ENCODE measurements at regions not wholly inside any gene's neighbourhood (a gene's known extent, or its start where the extent isn't known, plus 50 kb on each side); places are given as distances from the start of the nearest gene placed in this dataset.

DNA sequence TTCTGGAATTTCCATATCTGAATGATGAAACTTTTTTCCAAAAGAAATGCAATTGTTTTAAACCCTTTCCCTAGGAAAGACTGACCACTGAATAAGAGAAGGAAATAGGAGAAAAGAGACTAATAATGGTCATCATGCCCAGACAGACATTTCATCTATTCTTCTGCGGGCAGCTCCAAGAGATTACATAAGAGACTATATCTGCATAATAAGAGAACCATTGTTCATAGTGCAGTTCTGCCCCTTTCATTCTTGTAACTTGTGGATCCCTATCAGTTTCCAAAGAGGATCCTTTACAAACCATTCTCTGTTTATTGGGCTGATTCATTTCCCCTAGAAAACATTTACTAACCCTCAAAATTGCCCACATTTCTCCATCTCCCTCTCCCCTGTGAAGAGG, 197.8 kb downstream of the FSCB start:
- TF ChIP-seq, protein P1, sequence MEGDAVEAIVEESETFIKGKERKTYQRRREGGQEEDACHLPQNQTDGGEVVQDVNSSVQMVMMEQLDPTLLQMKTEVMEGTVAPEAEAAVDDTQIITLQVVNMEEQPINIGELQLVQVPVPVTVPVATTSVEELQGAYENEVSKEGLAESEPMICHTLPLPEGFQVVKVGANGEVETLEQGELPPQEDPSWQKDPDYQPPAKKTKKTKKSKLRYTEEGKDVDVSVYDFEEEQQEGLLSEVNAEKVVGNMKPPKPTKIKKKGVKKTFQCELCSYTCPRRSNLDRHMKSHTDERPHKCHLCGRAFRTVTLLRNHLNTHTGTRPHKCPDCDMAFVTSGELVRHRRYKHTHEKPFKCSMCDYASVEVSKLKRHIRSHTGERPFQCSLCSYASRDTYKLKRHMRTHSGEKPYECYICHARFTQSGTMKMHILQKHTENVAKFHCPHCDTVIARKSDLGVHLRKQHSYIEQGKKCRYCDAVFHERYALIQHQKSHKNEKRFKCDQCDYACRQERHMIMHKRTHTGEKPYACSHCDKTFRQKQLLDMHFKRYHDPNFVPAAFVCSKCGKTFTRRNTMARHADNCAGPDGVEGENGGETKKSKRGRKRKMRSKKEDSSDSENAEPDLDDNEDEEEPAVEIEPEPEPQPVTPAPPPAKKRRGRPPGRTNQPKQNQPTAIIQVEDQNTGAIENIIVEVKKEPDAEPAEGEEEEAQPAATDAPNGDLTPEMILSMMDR (IDR thresholded peaks at IDR 0.05; ENCODE audit: low read depth, low read length): no peak
- H3K4me3 ChIP-seq (ENCODE audit: low read depth, low read length): no peak overlapping the region

DNA sequence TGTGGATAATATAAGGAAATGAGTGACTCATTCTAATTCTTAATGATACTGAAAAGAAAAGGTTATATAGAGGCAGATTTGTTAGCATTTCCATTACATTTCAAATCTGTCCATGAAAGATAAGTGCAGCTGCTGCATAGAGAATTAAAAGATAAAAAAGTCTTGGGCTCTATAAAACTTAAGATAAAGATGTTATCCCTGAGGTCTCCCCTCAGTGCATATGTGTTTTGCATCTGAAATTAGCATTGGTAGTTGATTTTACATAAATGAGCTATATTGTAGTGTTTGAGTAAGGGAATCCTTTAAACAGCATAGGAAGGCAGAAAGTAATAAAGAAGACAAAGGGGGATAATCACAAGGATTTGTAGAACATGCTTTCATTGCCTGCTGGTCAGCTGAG, 206.2 kb downstream of the FSCB start:
- TF ChIP-seq, protein P1 (IDR thresholded peaks at IDR 0.05; ENCODE audit: low read depth, low read length): no peak
- H3K4me3 ChIP-seq (ENCODE audit: low read depth, low read length): no peak overlapping the region

DNA sequence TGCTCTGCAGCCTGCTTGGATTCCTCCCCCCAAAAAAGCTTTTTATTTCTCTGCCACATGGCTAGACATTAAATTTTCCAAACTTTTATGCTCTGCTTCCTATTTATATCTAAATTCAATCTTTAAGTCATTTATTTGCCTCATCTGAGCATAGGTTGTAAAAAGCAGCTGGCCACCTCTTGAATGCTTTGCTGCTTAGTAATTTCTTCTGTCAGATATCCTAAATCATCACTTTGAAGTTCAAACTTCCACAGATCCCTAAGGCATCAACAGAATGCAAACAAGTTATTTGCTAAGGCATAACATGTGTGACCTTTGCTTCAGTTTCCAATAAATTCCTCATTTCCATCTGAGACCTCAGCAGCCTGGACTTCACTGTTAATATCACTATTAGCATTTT, 209.6 kb downstream of the FSCB start:
- no peak overlapping the region for H3K4me3 ChIP-seq (ENCODE audit: low read depth, low read length)
- TF ChIP-seq, protein P1 (IDR thresholded peaks at IDR 0.05; ENCODE audit: low read depth, low read length): no peak

DNA sequence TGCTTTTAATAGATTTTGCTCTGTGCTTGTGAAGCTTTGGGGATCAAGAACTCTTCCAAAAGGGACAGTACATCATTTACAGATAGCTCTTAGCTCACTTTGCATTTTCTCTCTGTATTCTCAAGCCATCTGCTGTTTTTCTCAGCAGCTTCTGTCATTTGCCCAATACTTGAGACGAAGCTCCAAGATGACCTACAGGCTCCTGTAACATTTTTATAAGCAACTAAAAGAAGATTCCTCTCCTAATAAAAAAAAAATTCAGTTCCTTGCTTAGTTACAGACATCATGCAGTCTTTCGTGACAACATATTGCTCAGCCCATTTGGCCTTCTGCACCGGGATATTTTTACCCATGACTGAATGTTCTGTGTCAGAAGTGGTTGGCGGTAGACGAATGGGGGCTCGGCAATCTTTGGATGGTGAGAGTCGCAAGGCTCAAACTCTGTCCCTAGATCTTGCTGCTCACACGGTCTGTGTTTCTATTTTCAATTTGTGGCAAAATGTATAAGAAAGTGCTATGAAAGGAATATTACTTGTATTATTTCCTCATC, 215.6 kb downstream of the FSCB start:
- no peak overlapping the region for H3K4me3 ChIP-seq (ENCODE audit: low read depth, low read length)
- TF ChIP-seq, protein P1 (IDR thresholded peaks at IDR 0.05; ENCODE audit: low read depth, low read length): no peak

DNA sequence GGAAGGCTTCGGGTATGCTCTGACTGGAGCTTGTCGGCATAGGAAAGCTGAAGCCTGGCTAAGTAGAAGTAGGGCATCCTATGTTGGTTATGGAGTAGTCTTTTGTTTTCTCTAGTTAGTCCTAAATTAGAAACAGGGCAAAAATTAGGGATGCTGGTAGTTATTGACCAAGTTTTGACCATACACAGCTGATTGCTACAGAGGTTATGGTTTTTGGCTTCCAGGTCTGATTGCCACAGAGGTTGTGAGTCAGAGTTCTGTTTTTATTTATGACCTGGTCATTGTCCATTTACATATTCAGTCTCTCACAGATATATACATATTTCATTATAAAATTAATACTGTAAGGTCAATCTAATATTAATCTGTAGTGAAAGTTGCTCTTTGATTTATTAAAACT, 219.2 kb downstream of the FSCB start:
- TF ChIP-seq, protein P1 (IDR thresholded peaks at IDR 0.05; ENCODE audit: low read depth, low read length): no peak
- no peak overlapping the region for H3K4me3 ChIP-seq (ENCODE audit: low read depth, low read length)

DNA sequence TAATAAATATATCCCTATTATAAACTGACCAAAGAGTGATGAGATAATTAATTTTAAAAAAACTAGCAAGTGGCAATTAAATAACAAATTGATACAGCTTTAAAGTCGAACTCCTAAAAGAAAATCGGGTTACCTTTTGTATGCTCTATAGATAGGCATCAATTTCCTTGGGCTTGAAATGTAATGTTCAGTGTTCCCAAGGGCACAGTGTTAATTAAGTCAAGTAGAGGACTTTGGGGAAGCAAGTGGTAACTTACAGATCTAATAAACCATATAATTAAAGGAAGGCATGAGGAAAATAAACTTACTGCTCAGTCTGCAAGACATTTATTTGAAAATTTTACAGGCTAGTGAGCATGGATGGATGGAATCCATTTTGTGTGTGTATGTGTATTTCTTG, 220.9 kb downstream of the FSCB start:
- H3K4me3 ChIP-seq (ENCODE audit: low read depth, low read length): no peak overlapping the region
- TF ChIP-seq, protein P1 (IDR thresholded peaks at IDR 0.05; ENCODE audit: low read depth, low read length): no peak

DNA sequence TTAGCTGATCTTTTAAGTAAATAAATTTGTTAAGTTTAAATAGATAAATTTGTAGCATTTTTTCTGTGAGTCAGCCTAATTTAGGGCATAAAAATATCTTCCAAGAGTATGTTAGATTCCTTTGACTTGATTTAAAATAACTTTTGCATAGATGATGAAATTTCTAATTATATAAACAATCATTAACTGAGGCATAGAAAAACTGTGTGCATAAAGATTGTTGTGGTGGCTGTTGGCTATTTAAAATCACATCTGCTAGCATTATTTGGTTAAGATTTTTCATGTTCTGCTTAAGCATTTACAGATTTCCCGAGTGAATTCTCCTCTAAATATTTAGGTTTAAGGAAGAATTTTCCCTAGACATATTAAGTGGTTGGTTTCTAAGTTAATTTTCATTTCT, 223.2 kb downstream of the FSCB start:
- TF ChIP-seq, protein P1 (IDR thresholded peaks at IDR 0.05; ENCODE audit: low read depth, low read length): no peak
- H3K4me3 ChIP-seq (ENCODE audit: low read depth, low read length): no peak overlapping the region

All from WI38 (cell line).